ENCODE measurements at regions not wholly inside any gene's neighbourhood (a gene's known extent, or its start where the extent isn't known, plus 50 kb on each side); places are given as distances from the start of the nearest gene placed in this dataset.
A peak's percentile ranks its signal among the peaks of the same experiment; 100 is the strongest.

- Mint-ChIP-seq H3K4me3 (no peak overlapping the region), H3K27me3 (ENCODE audit: low read depth) (peaks cover 4% of the 10 kb centered on the region), H3K4me1 (no peaks in the 10 kb centered on the region), H3K36me3 (ENCODE audit: low read depth) (no peaks in the 10 kb centered on the region), H3K9me3 (peaks cover 21% of the 10 kb centered on the region), H3K27ac (no peak overlapping the region)
- no peak for TF ChIP-seq CTCF (IDR thresholded peaks at IDR 0.05; ENCODE audit: unreplicated experiment in 3 of 3)
Measured at GRCh38 chr7:49479936-49480544, 293.4 kb upstream of the VWC2 start.

- no peak overlapping the region for H3K27ac Mint-ChIP-seq
- no peak overlapping the region for H3K4me3 Mint-ChIP-seq
- peaks cover 21% of the 10 kb centered on the region for H3K9me3 Mint-ChIP-seq
- H3K27me3 Mint-ChIP-seq (ENCODE audit: low read depth), result no peaks in the 10 kb centered on the region
- no peak for TF ChIP-seq CTCF (IDR thresholded peaks at IDR 0.05; ENCODE audit: unreplicated experiment in 3 of 3)
- no peaks in the 10 kb centered on the region for H3K4me1 Mint-ChIP-seq
- no peaks in the 10 kb centered on the region for H3K36me3 Mint-ChIP-seq (ENCODE audit: low read depth)
Measured at GRCh38 chr7:49481075-49481474, 292.4 kb upstream of the VWC2 start.

GRCh38 chr7:49483142-49483541 is 290.3 kb upstream of the VWC2 start:
- Mint-ChIP-seq H3K36me3 (ENCODE audit: low read depth) (no peaks in the 10 kb centered on the region), H3K27me3 (ENCODE audit: low read depth) (no peaks in the 10 kb centered on the region), H3K4me1 (no peaks in the 10 kb centered on the region), H3K27ac (no peak overlapping the region), H3K9me3 (peaks cover 11% of the 10 kb centered on the region), H3K4me3 (no peak overlapping the region)
- peak in 1 of 3 experiments; percentile 24 for TF ChIP-seq CTCF (IDR thresholded peaks at IDR 0.05; ENCODE audit: unreplicated experiment in 3 of 3)

GRCh38 chr7:49486974-49487829 is 286.2 kb upstream of the VWC2 start:
- Mint-ChIP-seq H3K4me1 (no peaks in the 10 kb centered on the region), H3K27me3 (ENCODE audit: low read depth) (no peaks in the 10 kb centered on the region), H3K36me3 (ENCODE audit: low read depth) (no peaks in the 10 kb centered on the region), H3K27ac (no peak overlapping the region), H3K4me3 (no peak overlapping the region), H3K9me3 (no peaks in the 10 kb centered on the region)
- TF ChIP-seq CTCF (IDR thresholded peaks at IDR 0.05; ENCODE audit: unreplicated experiment in 3 of 3), result no peak

- H3K36me3 Mint-ChIP-seq (ENCODE audit: low read depth), result no peaks in the 10 kb centered on the region
- no peaks in the 10 kb centered on the region for H3K9me3 Mint-ChIP-seq
- no peaks in the 10 kb centered on the region for H3K4me1 Mint-ChIP-seq
- no peak for TF ChIP-seq CTCF (IDR thresholded peaks at IDR 0.05; ENCODE audit: unreplicated experiment in 3 of 3)
- H3K4me3 Mint-ChIP-seq, result no peak overlapping the region
- no peaks in the 10 kb centered on the region for H3K27me3 Mint-ChIP-seq (ENCODE audit: low read depth)
- H3K27ac Mint-ChIP-seq, result no peak overlapping the region
Measured at GRCh38 chr7:49487830-49488140, 285.7 kb upstream of the VWC2 start.

GRCh38 chr7:49488573-49488972 is 284.9 kb upstream of the VWC2 start:
- H3K36me3 Mint-ChIP-seq (ENCODE audit: low read depth), result no peaks in the 10 kb centered on the region
- H3K27ac Mint-ChIP-seq, result no peak overlapping the region
- H3K4me3 Mint-ChIP-seq, result no peak overlapping the region
- H3K4me1 Mint-ChIP-seq, result no peaks in the 10 kb centered on the region
- no peak for TF ChIP-seq CTCF (IDR thresholded peaks at IDR 0.05; ENCODE audit: unreplicated experiment in 3 of 3)
- no peaks in the 10 kb centered on the region for H3K27me3 Mint-ChIP-seq (ENCODE audit: low read depth)
- H3K9me3 Mint-ChIP-seq, result no peaks in the 10 kb centered on the region

All from nephron (organoid).